ENCODE measurements at regions not wholly inside any gene's neighbourhood (a gene's known extent, or its start where the extent isn't known, plus 50 kb on each side); places are given as distances from the start of the nearest gene placed in this dataset.

DNA sequence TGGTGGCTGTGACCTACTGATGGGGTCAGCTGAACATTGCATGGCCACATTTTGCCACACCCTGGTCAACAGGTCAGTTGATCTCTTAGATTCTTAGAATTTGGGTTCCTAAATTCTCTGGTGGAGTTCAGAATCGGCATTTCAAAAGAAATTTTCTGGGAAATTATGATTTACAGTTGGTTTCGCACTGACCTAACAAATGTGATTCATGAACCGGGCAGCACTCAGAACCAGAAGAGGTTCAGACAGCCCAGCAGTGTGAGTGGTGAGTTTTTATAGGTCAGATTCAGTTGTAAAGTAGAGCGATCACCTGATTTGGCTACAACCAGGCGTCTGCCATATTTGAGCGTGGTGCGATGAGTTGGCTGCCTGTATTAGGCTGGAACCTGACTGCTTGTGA is 163.7 kb upstream of the GAS1 start:
- POLR2A ChIA-PET (ENCODE audit: unreplicated experiment), result no interaction called here
- intact Hi-C loops (cut with micrococcal nuclease; ENCODE audit: unreplicated experiment), result no loop called here

DNA sequence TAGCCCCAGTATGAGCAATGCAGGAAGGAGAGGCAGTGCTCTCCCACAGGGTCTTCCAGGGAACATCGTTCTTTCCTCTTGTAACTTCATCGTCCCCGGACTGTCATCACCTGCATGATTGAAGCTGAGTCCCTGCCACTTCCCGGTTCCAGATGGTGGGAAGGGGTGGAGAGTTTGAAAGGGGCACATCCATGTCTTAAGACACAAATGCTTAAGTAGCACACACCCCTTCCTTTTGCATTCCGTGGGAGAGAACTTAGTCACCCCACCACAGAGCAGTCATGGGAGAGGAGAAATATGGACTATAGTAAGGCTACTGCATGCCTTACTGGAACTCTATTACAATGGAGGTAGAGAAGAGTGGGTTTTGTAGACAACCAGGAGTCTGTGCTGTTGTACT is 165.3 kb upstream of the GAS1 start:
- POLR2A ChIA-PET (ENCODE audit: unreplicated experiment), result no interaction called here
- intact Hi-C loops (cut with micrococcal nuclease; ENCODE audit: unreplicated experiment), result no loop called here
- H3K27ac ChIP-seq, result no peak overlapping the region
- TF ChIP-seq CTCF (conservative IDR thresholded peaks at IDR 0.05) (no peak), EZH2 (IDR thresholded peaks at IDR 0.05; ENCODE audit: low read depth) (no peak)
- no peak overlapping the region for H3K4me2 ChIP-seq
- no peak for DNase-seq
- H4K20me1 ChIP-seq (ENCODE audit: insufficient read depth), result no peaks in the 10 kb centered on the region
- no peaks in the 10 kb centered on the region for H3F3A ChIP-seq (ENCODE audit: insufficient read depth, low read depth)
- no peak overlapping the region for H3K4me3 ChIP-seq
- H3K36me3 ChIP-seq (ENCODE audit: low read depth), result no peaks in the 10 kb centered on the region
- no peaks in the 10 kb centered on the region for H3K9me3 ChIP-seq (ENCODE audit: insufficient read depth, low read depth)
- BruUV-seq (replicated peaks), result no TSS peak
- no peaks in the 10 kb centered on the region for H3K9me2 ChIP-seq (ENCODE audit: insufficient read depth)
- H3K4me1 ChIP-seq (replicated peaks; ENCODE audit: insufficient read depth), result no peaks in the 10 kb centered on the region
- CTCF ChIA-PET, result no interaction called here
- H2AFZ ChIP-seq, result no peak overlapping the region
- H3K27me3 ChIP-seq (ENCODE audit: insufficient read depth, low read depth), result no peaks in the 10 kb centered on the region
- H3K79me2 ChIP-seq (ENCODE audit: low read depth), result no peaks in the 10 kb centered on the region

More for the DNA sequence above, 163.7 kb upstream of the GAS1 start:
- Histone ChIP-seq H3K4me3 (no peak overlapping the region), H3K4me2 (no peak overlapping the region), H4K20me1 (ENCODE audit: insufficient read depth) (no peaks in the 10 kb centered on the region), H3F3A (ENCODE audit: insufficient read depth, low read depth) (no peaks in the 10 kb centered on the region), H3K27me3 (ENCODE audit: insufficient read depth, low read depth) (no peaks in the 10 kb centered on the region), H3K9me2 (ENCODE audit: insufficient read depth) (no peaks in the 10 kb centered on the region), H3K27ac (no peak overlapping the region), H3K9me3 (ENCODE audit: insufficient read depth, low read depth) (no peaks in the 10 kb centered on the region), H2AFZ (no peak overlapping the region), H3K36me3 (ENCODE audit: low read depth) (no peaks in the 10 kb centered on the region), H3K4me1 (replicated peaks; ENCODE audit: insufficient read depth) (peaks cover 14% of the 10 kb centered on the region; the same call in 1 of the 2 replicates), H3K79me2 (ENCODE audit: low read depth) (no peaks in the 10 kb centered on the region)
- no TSS peak for BruUV-seq (replicated peaks)
- no peak for TF ChIP-seq CTCF (conservative IDR thresholded peaks at IDR 0.05)
- no peak for DNase-seq
- CTCF ChIA-PET, result no interaction called here

DNA sequence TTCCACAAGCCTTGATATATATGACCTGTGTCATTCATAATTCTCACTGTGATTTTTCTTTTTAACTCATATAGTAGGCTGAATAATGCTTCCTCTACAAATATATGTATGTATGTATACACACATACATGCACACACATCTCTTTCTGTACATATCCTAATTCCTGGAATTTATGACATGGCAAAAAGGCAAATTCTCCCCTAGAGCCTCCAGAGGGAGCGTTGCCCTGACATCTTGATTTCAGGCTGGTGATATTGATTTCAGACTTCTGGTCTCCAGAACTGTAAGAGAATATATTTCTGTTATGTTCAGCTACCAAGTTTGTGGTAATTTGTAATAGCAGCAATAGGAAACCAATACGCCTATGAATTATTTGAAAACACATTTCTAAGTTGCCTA is 166.6 kb upstream of the GAS1 start:
- H3K27me3 ChIP-seq (ENCODE audit: insufficient read depth, low read depth), result no peaks in the 10 kb centered on the region
- BruUV-seq (replicated peaks), result no TSS peak
- H3K79me2 ChIP-seq (ENCODE audit: low read depth), result no peaks in the 10 kb centered on the region
- intact Hi-C loops (cut with micrococcal nuclease; ENCODE audit: unreplicated experiment), result no loop called here
- no peaks in the 10 kb centered on the region for H3K9me3 ChIP-seq (ENCODE audit: insufficient read depth, low read depth)
- TF ChIP-seq CTCF (conservative IDR thresholded peaks at IDR 0.05) (no peak), EZH2 (IDR thresholded peaks at IDR 0.05; ENCODE audit: low read depth) (no peak)
- H4K20me1 ChIP-seq (ENCODE audit: insufficient read depth), result no peaks in the 10 kb centered on the region
- H3K4me1 ChIP-seq (replicated peaks; ENCODE audit: insufficient read depth), result no peaks in the 10 kb centered on the region
- POLR2A ChIA-PET (ENCODE audit: unreplicated experiment), result no interaction called here
- CTCF ChIA-PET, result no interaction called here
- H3K27ac ChIP-seq, result no peak overlapping the region
- H3K4me2 ChIP-seq, result no peak overlapping the region
- H2AFZ ChIP-seq, result no peak overlapping the region
- DNase-seq, result no peak
- H3K36me3 ChIP-seq (ENCODE audit: low read depth), result no peaks in the 10 kb centered on the region
- H3F3A ChIP-seq (ENCODE audit: insufficient read depth, low read depth), result no peaks in the 10 kb centered on the region
- H3K4me3 ChIP-seq, result no peak overlapping the region
- H3K9me2 ChIP-seq (ENCODE audit: insufficient read depth), result no peaks in the 10 kb centered on the region
